H1 (cell line): ENCODE measurements at regions not wholly inside any gene's neighbourhood (a gene's known extent, or its start where the extent isn't known, plus 50 kb on each side); places are given as distances from the start of the nearest gene placed in this dataset.

Source experiments
- CHD7 ChIP-seq: fragments of 300-600 bp; sonication (generic); IDR thresholded peaks from 2 replicates; pipeline ENCODE4 v1.7.1; 2012; ENCODE audit warnings: low read length, moderate library complexity, mild to moderate bottlenecking, inconsistent platforms; ENCODE audit not compliant: insufficient replicate concordance
- FOSL1 ChIP-seq: IDR thresholded peaks from 2 replicates; pipeline ENCODE4 v1.6.1; 2011; ENCODE audit warnings: mild to moderate bottlenecking, low read depth, low read length, moderate library complexity; ENCODE audit not compliant: insufficient read depth
- SRF ChIP-seq: IDR thresholded peaks from 2 replicates; pipeline ENCODE4 v1.6.1; 2011; ENCODE audit warnings: mild to moderate bottlenecking, low read depth, low read length, moderate library complexity

GRCh38 chr1:233732206-233732605 lies 118.3 kb downstream of the KCNK1 start (continued):
- TF ChIP-seq CHD7 (no peak), FOSL1 (no peak), SRF (no peak)
